ENCODE measurements at regions not wholly inside any gene's neighbourhood (a gene's known extent, or its start where the extent isn't known, plus 50 kb on each side); places are given as distances from the start of the nearest gene placed in this dataset.

DNA sequence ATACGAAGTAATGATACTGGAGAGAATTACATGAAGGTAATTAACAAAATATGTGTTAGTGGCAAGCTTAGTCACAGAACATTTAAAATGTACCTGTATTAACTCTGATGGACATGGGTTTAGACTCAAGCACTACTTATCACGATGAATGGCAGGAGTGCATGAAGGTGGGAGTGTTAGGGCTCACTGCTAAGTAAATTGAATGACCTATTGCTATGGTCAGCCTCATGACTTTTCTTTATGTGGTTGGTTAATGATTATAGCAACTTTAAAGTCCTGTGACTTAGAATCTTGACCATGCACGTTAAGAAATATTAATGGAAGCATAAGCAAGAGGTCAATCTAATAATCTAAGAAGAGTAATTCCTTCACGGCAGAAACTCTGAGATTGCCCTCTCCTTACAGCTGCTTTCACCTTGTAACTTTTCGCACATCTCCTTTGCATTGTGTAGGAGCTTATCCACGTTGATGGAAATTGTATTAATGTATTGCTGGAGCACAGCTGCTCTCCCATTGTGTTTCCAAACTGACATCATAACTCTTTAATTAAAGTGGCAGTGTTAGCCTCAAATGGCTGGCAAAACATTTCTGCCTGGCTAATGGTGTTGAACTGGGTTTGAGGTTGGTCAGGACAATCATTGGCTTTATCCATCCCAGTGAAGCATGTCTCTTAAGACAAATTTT lies 114.5 kb downstream of the RXFP2 start:
- no peak for DNase-seq

DNA sequence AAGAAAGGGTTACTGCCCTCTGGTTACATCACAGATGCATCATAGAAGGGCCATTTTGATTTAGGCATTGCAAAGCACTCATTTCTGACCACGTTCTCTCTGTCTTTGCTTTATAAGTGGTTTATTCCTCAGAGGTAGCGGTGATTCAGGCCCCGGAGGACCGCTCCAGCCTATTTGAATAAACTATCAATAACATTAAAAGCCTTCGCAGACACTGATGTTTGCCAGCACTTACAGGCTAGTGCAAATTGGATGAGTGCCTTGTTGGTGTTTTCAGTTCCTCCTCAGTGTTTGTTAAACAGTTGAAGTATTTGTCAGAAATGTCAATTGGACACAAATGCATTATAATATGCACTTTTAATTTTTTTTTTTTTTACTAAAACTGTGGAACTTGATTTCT lies 120.2 kb downstream of the RXFP2 start:
- peak in 1 of 42 donors; percentile 41 for DNase-seq
- intact Hi-C loops (cut with DNase I), result no loop called here

More for the DNA sequence above, 114.5 kb downstream of the RXFP2 start:
- intact Hi-C loops (cut with DNase I), result no loop called here

DNA sequence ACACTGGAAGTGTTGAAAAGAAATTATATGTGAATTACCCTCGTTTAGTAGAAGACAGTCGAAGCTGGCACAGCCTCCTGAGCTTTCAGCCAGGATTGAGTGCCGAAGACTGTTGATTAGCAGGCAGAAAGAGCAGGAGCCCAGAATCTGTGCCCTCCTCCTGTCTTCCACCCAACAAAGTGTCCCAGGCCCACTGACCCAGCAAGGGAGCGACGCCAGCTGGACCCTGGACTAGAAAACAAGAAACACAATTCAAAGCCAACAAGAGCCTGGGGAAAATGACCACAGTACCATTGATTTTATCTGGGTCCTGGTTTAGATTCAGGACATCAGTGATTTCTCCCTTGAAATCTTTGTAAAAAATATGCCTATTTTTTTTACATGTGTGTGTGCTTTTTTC lies 120.7 kb downstream of the RXFP2 start:
- DNase-seq, result peak in 38 of 42 donors; percentile 10 to 72 (median 40)
- intact Hi-C loops (cut with DNase I), result no loop called here

DNA sequence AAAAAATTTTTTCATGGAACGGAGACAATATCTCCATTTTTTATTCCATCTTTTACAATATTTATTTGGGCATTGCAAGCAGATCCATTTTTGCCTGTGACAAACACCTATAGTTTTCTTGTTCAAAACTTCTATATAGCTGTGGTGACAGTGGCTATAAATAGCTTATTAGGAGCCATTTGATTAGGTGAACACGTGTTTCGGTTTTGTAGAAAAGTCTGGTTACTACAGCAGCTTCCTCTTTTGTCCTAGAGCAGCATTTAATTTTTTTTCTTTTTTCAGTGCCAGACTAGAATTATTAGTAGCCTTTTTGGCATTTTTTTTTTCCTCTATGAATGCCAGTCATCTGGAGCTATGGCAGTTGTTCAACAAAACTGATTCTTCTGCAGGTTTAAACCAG lies 123.5 kb downstream of the RXFP2 start:
- no peak for DNase-seq
- intact Hi-C loops (cut with DNase I), result no loop called here

GRCh38 chr13:31864307-31864706 lies 125.0 kb downstream of the RXFP2 start:
- intact Hi-C loops (cut with DNase I), result no loop called here
- DNase-seq, result no peak

DNA sequence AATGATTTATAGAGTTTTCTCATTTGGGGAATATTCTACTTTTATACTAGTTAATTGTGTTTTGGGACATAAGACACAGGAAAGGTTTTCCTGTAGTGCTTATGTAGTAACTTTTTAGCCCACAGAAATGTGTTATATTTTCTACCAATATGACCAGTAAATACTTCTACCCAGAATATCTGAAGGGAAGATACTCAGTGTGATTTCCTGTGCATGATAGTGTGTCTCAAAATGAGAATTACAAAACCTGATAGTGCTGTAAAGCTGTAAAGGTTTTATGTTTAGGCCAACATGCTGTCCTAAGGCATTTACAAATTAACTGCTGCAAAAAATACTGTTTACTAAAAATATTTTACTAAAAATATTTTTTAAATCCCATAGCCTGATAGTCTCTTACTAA lies 126.8 kb downstream of the RXFP2 start:
- intact Hi-C loops (cut with DNase I), result no loop called here
- DNase-seq, result no peak

- intact Hi-C loops (cut with DNase I), result no loop called here
Measured at GRCh38 chr13:31867709-31868108, 128.4 kb downstream of the RXFP2 start.

GRCh38 chr13:31869582-31869981 lies 130.3 kb downstream of the RXFP2 start:
- no peak for DNase-seq
- intact Hi-C loops (cut with DNase I), result no loop called here

More at GRCh38 chr13:31867709-31868108, 128.4 kb downstream of the RXFP2 start:
- no peak for DNase-seq

DNA sequence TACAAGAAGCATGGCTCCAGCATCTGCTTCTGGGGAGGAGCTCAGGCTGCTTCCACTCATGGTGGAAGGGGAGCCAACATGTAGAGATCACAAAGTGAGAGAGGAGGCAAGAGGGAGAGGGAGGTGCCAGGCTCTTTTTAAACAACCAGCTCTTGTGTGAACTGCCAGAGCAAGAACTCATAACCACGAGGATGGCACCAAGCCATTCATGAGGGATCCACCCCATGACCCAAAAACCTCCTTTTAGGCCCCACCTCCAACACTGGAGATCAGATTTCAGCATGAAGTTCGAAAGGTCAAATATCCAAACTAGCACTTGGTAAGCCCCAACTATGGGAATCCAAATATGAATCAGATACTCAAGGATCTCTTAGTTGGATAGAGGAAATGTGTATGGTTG lies 131.2 kb downstream of the RXFP2 start:
- intact Hi-C loops (cut with DNase I), result no loop called here
- no peak for DNase-seq

GRCh38 chr13:31873145-31873544 lies 133.8 kb downstream of the RXFP2 start:
- no peak for DNase-seq
- intact Hi-C loops (cut with DNase I), result no loop called here

- intact Hi-C loops (cut with DNase I), result no loop called here
- DNase-seq, result no peak
Measured at GRCh38 chr13:31875134-31875533, 135.8 kb downstream of the RXFP2 start.

DNA sequence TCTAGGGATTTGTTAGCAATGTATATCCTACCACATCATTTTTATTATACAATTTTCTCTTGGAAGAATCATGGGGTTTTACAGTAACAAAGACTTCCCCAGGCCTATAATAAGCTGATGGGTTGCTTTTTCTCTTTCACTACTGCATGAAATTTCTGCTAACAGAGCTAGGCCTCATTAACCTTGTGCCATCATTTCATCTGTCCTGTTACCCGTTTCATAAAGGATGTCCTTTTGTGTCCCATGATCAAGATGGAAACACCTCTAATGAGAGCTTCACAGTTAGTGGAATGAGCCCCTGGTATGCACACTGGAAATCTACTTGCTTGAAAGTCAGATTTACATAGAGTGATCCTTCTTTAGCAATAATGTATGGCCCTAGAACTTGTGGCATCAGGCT lies 138.7 kb downstream of the RXFP2 start:
- DNase-seq, result no peak
- intact Hi-C loops (cut with DNase I), result no loop called here

GRCh38 chr13:31878495-31878894 lies 139.2 kb downstream of the RXFP2 start:
- no peak for DNase-seq
- intact Hi-C loops (cut with DNase I), result no loop called here

GRCh38 chr13:31878955-31879354 lies 139.6 kb downstream of the RXFP2 start:
- intact Hi-C loops (cut with DNase I), result no loop called here

DNA sequence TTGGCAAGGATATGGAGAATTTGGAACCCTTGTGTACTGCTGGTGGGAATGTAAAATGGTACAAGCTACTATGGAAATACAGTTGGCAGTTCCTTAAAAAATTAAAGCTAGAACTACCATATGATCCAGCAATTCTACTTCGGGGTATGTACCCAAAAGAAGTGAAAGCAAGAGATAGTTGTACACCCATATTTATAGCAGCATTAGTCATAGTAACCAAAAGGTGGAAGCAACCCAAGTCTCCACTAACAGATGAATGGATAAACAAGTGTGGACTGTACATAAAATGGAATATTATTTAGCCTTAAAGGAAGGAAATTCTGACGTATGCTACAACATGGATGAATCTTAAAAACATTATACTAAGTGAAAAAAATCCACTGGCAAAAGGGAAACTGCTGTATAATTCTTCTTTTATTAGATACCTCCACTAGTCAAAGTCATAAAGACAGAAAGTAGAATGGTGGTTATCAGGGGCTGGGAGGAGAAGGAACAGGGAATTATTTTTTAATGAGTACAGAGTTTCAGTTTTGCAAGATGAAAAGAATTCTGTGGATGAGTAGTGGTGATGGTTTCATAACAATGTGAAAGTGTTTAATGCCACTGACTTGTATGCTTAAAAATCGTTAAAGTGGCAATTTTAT lies 141.6 kb downstream of the RXFP2 start:
- DNase-seq, result no peak
- intact Hi-C loops (cut with DNase I), result no loop called here

More at GRCh38 chr13:31878955-31879354, 139.6 kb downstream of the RXFP2 start:
- no peak for DNase-seq

GRCh38 chr13:31881495-31881882 lies 142.2 kb downstream of the RXFP2 start:
- no peak for DNase-seq
- intact Hi-C loops (cut with DNase I), result no loop called here

DNA sequence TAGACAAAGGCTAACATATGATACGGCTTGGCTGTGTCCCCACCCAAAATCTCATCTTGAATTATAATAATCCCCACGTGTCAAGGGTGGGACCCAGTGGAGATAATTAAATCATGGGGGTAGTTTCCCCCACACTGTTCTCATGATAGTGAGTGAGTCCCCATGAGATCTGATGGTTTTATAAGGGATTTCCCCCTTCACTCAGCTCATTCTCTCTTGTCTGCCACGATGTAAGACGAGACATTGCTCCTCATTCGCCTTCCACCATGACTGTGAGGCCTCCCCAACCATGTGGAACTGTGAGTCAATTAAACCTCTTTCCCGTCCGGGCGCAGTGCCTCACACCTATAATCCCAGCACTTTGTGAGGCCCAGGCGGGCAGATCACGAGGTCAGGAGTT lies 143.5 kb downstream of the RXFP2 start:
- intact Hi-C loops (cut with DNase I), result no loop called here

GRCh38 chr13:31884556-31884955 lies 145.2 kb downstream of the RXFP2 start:
- no peak for DNase-seq
- intact Hi-C loops (cut with DNase I), result no loop called here

More for the DNA sequence above, 143.5 kb downstream of the RXFP2 start:
- DNase-seq, result no peak

GRCh38 chr13:31885994-31886393 lies 145.6 kb upstream of the FRY start:
- DNase-seq, result peak in 6 of 42 donors; percentile 15 to 37 (median 22)
- intact Hi-C loops (cut with DNase I), result no loop called here

- intact Hi-C loops (cut with DNase I), result no loop called here
- DNase-seq, result no peak
Measured at GRCh38 chr13:31887286-31887685, 144.3 kb upstream of the FRY start.

- intact Hi-C loops (cut with DNase I), result no loop called here
Measured at GRCh38 chr13:31890946-31891345, 140.6 kb upstream of the FRY start.

More at GRCh38 chr13:31890946-31891345, 140.6 kb upstream of the FRY start:
- peak in 1 of 42 donors; percentile 43 for DNase-seq

Measured in head of caudate nucleus (tissue), 42 donors.